K562 (cell line): ENCODE measurements at regions not wholly inside any gene's neighbourhood (a gene's known extent, or its start where the extent isn't known, plus 50 kb on each side); places are given as distances from the start of the nearest gene placed in this dataset.

Source experiments
- CHCHD3 ChIP-seq: fragments of 250-450 bp; sonication (Bioruptor Pico); IDR thresholded peaks from 2 replicates; pipeline ENCODE4 v2.1.2; 2022; ENCODE audit warnings: mild to moderate bottlenecking
- HIVEP1 ChIP-seq: fragments of 250-450 bp; sonication (Bioruptor Pico); IDR thresholded peaks from 2 replicates; pipeline ENCODE4 v1.4.0; 2020; ENCODE audit warnings: mild to moderate bottlenecking
- SMC3 ChIP-seq: conservative IDR thresholded peaks from 2 replicates; pipeline ENCODE4 v1.6.1; 2011; ENCODE audit warnings: low read depth, low read length, improper control_type of control experiment; ENCODE audit not compliant: insufficient read depth

DNA sequence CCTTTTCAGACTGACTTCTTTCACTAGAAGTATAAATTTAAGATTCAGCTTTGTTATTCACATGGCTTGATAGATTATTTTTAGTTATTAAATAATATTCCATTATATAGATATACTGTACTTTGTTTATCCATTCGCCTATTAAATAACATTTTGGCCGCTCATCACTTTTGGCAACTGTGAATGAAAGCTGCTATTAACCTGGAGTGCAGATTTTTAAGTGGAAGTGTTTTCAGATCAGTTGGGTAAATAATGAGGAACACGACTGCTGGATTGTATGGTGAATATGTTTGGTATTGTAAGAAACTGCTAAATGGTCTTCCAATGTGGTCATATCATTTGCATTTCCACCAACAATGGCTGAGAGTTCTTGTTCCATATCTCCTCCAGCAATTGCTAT, 97.6 kb upstream of the ZNF804B start:
- TF ChIP-seq SMC3 (no peak), CHCHD3 (CRISPR knock-in tag) (no peak), HIVEP1 (CRISPR knock-in tag) (no peak)
